SK-N-SH treated with all-trans-retinoic acid at 6 μM for 48 hours (cell line): ENCODE measurements at regions not wholly inside any gene's neighbourhood (a gene's known extent, or its start where the extent isn't known, plus 50 kb on each side); places are given as distances from the start of the nearest gene placed in this dataset.

Experiments
- ATAC-seq: fragments of 200-7000 bp; cut with Tn5 transposase; 3 replicates; pipeline ENCODE4 v1.9.1; 2020; ENCODE audit warnings: mild to moderate bottlenecking, moderate library complexity
- ARNTL ChIP-seq: fragments of 450-650 bp; formaldehyde crosslinking; IDR thresholded peaks from 2 replicates; pipeline ENCODE4 v1.5.0; 2020; ENCODE audit warnings: low read depth, mild to moderate bottlenecking, moderate library complexity, borderline replicate concordance
- CSDC2 ChIP-seq: fragments of 250-450 bp; sonication (Bioruptor Pico); IDR thresholded peaks from 2 replicates; pipeline ENCODE4 v1.5.0; 2020; ENCODE audit warnings: mild to moderate bottlenecking, moderate library complexity
- ESRRG ChIP-seq: fragments of 250-450 bp; sonication (Bioruptor Pico); IDR thresholded peaks from 2 replicates; pipeline ENCODE4 v1.6.1; 2021; ENCODE audit warnings: mild to moderate bottlenecking
- GLIS3 ChIP-seq: fragments of 250-450 bp; sonication (Bioruptor Pico); IDR thresholded peaks from 2 replicates; pipeline ENCODE4 v1.5.0; 2020; ENCODE audit warnings: mild to moderate bottlenecking, moderate library complexity
- ISL1 ChIP-seq: fragments of 250-450 bp; sonication (Bioruptor Pico); IDR thresholded peaks from 2 replicates; pipeline ENCODE4 v2.1.2; 2022; ENCODE audit warnings: mild to moderate bottlenecking, moderate library complexity
- OSR1 ChIP-seq: fragments of 250-450 bp; sonication (Bioruptor Pico); IDR thresholded peaks from 2 replicates; pipeline ENCODE4 v1.8.0; 2022; ENCODE audit warnings: moderate library complexity, mild to moderate bottlenecking, inconsistent platforms
- PPARA ChIP-seq: fragments of 250-450 bp; sonication (Bioruptor Pico); IDR thresholded peaks from 2 replicates; pipeline ENCODE4 v1.5.0; 2020; ENCODE audit warnings: mild to moderate bottlenecking, borderline replicate concordance
- RARB ChIP-seq: fragments of 250-450 bp; sonication (Bioruptor Pico); IDR thresholded peaks from 2 replicates; pipeline ENCODE4 v1.8.0; 2021; ENCODE audit warnings: mild to moderate bottlenecking, moderate library complexity
- SNAI2 ChIP-seq: fragments of 250-450 bp; sonication (Bioruptor Pico); IDR thresholded peaks from 2 replicates; pipeline ENCODE4 v1.5.0; 2020; ENCODE audit warnings: mild to moderate bottlenecking, moderate library complexity
- TCF4 ChIP-seq: fragments of 250-450 bp; sonication (Bioruptor Pico); IDR thresholded peaks from 2 replicates; pipeline ENCODE4 v1.8.0; 2021; ENCODE audit warnings: mild to moderate bottlenecking, moderate library complexity, borderline replicate concordance
- ZC3H10 ChIP-seq: fragments of 250-450 bp; sonication (Bioruptor Pico); IDR thresholded peaks from 2 replicates; pipeline ENCODE4 v1.5.1; 2021; ENCODE audit warnings: mild to moderate bottlenecking, moderate library complexity
- ZFP3 ChIP-seq: fragments of 250-450 bp; sonication (Bioruptor Pico); IDR thresholded peaks from 2 replicates; pipeline ENCODE4 v1.5.0; 2020; ENCODE audit warnings: mild to moderate bottlenecking, moderate library complexity
- ZNF565 ChIP-seq: fragments of 450-650 bp; formaldehyde crosslinking; conservative IDR thresholded peaks from 2 replicates; pipeline ENCODE4 v1.5.0; 2020; ENCODE audit warnings: low read depth, mild to moderate bottlenecking, moderate library complexity
- ZNF70 ChIP-seq: fragments of 450-650 bp; formaldehyde crosslinking; IDR thresholded peaks from 2 replicates; pipeline ENCODE4 v1.5.0; 2020; ENCODE audit warnings: mild to moderate bottlenecking, moderate library complexity
- ZNF8 ChIP-seq: fragments of 450-650 bp; formaldehyde crosslinking; IDR thresholded peaks from 2 replicates; pipeline ENCODE4 v1.5.0; 2020; ENCODE audit warnings: mild to moderate bottlenecking, moderate library complexity
- TF ChIP-seq, protein P1 (sequence below): fragments of 250-450 bp; sonication (Bioruptor Pico); IDR thresholded peaks from 2 replicates; pipeline ENCODE4 v1.5.1; 2020; ENCODE audit warnings: low read depth, mild to moderate bottlenecking, moderate library complexity
- TF ChIP-seq, protein P2 (sequence below): fragments of 250-450 bp; sonication (Bioruptor Pico); IDR thresholded peaks from 2 replicates; pipeline ENCODE4 v1.8.0; 2020; ENCODE audit warnings: mild to moderate bottlenecking, moderate library complexity, borderline replicate concordance
- TF ChIP-seq, protein P3 (sequence below): fragments of 250-450 bp; sonication (Bioruptor Pico); IDR thresholded peaks from 2 replicates; pipeline ENCODE4 v1.5.0; 2020; ENCODE audit warnings: mild to moderate bottlenecking, moderate library complexity
- TF ChIP-seq, protein P4 (sequence below): fragments of 250-450 bp; sonication (Bioruptor Pico); IDR thresholded peaks from 2 replicates; pipeline ENCODE4 v1.8.0; 2021; ENCODE audit warnings: low read depth, mild to moderate bottlenecking, moderate library complexity, borderline replicate concordance

DNA sequence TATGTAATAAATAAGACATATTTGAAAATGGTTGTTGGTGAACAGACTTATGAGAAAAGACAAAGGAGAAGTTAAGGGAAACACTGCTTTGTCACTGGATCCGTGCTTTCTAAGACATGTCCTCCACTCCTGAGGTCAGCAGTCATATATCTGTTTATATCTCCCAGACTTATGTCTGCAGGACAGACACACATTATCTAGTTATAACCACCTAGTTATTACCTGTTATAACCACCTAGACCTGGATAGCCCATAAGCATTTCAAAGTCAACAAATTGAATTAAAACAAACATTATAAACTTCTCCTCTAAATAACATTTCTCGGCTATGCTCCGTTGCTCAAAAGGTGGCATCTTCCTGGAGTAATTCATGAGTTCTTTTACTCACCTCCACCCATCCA, 96.4 kb downstream of the SPRY2 start (continued):
- TF ChIP-seq TCF4 (CRISPR knock-in tag) = no peak
- TF ChIP-seq ARNTL (CRISPR knock-in tag) = no peak
- TF ChIP-seq ZNF8 (CRISPR knock-in tag) = no peak
- TF ChIP-seq RARB (CRISPR knock-in tag) = no peak
- TF ChIP-seq, protein P1, sequence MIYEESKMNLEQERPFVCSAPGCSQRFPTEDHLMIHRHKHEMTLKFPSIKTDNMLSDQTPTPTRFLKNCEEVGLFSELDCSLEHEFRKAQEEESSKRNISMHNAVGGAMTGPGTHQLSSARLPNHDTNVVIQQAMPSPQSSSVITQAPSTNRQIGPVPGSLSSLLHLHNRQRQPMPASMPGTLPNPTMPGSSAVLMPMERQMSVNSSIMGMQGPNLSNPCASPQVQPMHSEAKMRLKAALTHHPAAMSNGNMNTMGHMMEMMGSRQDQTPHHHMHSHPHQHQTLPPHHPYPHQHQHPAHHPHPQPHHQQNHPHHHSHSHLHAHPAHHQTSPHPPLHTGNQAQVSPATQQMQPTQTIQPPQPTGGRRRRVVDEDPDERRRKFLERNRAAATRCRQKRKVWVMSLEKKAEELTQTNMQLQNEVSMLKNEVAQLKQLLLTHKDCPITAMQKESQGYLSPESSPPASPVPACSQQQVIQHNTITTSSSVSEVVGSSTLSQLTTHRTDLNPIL (CRISPR knock-in tag) = no peak
- TF ChIP-seq ZNF70 (CRISPR knock-in tag) = no peak

DNA sequence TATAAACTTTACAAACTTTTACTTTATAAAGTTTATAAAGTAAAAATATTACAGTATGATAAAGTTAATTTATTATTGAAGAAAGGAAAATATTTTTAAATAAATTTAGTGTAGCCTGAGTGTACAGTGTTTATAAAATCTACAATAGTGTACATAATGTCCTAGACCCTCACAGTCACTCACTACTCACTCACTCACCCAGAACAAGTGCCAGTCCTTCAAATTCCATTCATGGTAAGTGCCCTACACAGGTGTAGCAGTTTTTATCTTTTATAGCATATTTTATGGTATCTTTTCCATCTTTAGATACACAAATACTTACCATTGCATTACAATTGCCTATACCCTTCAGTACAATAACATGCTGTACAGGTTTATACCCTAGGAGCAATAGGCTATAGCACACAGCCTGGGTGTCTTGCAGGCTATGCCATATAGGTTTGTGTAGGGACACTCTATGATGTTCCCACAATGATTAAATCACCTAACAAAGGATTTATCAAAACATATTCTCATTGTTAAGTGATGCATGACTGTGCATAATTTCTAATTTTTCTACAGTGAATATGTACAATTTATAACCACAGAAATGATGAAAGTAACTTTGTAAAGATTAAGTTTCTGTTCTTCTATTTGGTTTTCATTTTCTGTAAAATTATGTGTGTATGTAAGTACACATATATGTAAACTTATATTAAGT, 98.0 kb downstream of the SPRY2 start:
- no peak for ATAC-seq
- TF ChIP-seq, protein P2, sequence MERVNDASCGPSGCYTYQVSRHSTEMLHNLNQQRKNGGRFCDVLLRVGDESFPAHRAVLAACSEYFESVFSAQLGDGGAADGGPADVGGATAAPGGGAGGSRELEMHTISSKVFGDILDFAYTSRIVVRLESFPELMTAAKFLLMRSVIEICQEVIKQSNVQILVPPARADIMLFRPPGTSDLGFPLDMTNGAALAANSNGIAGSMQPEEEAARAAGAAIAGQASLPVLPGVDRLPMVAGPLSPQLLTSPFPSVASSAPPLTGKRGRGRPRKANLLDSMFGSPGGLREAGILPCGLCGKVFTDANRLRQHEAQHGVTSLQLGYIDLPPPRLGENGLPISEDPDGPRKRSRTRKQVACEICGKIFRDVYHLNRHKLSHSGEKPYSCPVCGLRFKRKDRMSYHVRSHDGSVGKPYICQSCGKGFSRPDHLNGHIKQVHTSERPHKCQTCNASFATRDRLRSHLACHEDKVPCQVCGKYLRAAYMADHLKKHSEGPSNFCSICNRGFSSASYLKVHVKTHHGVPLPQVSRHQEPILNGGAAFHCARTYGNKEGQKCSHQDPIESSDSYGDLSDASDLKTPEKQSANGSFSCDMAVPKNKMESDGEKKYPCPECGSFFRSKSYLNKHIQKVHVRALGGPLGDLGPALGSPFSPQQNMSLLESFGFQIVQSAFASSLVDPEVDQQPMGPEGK = no peak
- TF ChIP-seq PPARA (CRISPR knock-in tag) = no peak
- TF ChIP-seq ZC3H10 (CRISPR knock-in tag) = no peak
- no peak for TF ChIP-seq ZNF8 (CRISPR knock-in tag)
- TF ChIP-seq, protein P1 (CRISPR knock-in tag) = no peak
- TF ChIP-seq SNAI2 (CRISPR knock-in tag) = no peak
- TF ChIP-seq ZNF70 (CRISPR knock-in tag) = no peak
- TF ChIP-seq, protein P3, sequence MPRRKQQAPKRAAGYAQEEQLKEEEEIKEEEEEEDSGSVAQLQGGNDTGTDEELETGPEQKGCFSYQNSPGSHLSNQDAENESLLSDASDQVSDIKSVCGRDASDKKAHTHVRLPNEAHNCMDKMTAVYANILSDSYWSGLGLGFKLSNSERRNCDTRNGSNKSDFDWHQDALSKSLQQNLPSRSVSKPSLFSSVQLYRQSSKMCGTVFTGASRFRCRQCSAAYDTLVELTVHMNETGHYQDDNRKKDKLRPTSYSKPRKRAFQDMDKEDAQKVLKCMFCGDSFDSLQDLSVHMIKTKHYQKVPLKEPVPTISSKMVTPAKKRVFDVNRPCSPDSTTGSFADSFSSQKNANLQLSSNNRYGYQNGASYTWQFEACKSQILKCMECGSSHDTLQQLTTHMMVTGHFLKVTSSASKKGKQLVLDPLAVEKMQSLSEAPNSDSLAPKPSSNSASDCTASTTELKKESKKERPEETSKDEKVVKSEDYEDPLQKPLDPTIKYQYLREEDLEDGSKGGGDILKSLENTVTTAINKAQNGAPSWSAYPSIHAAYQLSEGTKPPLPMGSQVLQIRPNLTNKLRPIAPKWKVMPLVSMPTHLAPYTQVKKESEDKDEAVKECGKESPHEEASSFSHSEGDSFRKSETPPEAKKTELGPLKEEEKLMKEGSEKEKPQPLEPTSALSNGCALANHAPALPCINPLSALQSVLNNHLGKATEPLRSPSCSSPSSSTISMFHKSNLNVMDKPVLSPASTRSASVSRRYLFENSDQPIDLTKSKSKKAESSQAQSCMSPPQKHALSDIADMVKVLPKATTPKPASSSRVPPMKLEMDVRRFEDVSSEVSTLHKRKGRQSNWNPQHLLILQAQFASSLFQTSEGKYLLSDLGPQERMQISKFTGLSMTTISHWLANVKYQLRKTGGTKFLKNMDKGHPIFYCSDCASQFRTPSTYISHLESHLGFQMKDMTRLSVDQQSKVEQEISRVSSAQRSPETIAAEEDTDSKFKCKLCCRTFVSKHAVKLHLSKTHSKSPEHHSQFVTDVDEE (CRISPR knock-in tag) = no peak
- no peak for TF ChIP-seq OSR1
- no peak for TF ChIP-seq ARNTL (CRISPR knock-in tag)
- no peak for TF ChIP-seq RARB (CRISPR knock-in tag)
- no peak for TF ChIP-seq ZNF565 (CRISPR knock-in tag)
- TF ChIP-seq, all 23 proteins: peak for 0

DNA sequence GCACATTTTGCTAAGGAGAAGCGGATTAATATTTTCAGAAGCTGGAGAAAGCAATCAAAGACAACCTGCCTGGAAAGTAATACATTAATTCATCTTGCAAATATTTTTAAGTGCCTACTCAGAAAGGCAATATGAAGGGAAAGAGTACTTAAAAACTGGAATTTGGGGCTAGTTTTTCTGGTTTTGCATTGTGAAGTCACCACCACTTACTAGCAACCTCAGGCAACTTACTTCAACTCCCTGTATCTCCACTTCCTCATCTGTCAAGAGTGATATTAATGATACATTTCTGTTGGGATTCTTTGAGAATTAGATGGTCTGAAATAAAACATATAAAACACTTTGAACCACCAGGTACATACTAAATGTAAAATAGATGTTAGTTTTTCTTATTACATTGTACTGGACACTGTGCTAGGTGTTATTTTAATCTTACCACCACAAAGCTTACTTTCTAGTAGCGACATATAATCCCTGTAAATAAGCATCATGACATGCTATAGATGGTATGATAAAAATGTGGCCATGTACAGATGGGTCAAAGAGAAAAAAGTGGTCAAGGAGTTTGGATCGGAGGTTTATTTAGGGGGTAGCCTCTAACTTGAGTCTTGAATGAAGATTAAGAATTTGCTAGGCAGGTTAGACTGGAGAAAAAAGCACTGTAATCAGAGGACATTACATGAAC, 101.2 kb downstream of the SPRY2 start:
- no peak for TF ChIP-seq CSDC2
- no peak for TF ChIP-seq ZNF565 (CRISPR knock-in tag)
- no peak for TF ChIP-seq PPARA (CRISPR knock-in tag)
- no peak for TF ChIP-seq ARNTL (CRISPR knock-in tag)
- no peak for TF ChIP-seq ISL1 (CRISPR knock-in tag)
- ATAC-seq = peak; percentile 63

DNA sequence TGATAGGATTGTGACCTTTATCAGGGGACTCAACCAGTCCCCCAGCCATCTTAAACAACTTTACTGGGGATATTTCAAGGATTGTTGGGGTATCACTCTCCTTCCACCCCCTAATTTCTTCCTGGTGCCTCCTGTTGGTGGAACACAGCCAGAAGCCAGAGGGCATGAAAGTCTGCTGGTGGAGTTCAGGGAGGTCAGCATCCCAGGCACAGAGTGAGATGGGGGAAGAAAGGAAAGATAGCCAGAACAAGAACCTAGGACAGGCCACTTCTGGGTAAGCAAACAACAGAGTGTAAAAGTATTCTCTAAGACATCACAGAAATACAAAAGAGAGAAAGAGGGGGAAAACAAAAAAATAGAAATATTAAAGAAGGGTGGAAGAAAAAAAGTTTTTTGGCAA, 101.8 kb downstream of the SPRY2 start:
- ATAC-seq = no peak
- TF ChIP-seq GLIS3 (CRISPR knock-in tag) = no peak
- TF ChIP-seq TCF4 (CRISPR knock-in tag) = no peak
- TF ChIP-seq SNAI2 (CRISPR knock-in tag) = no peak
- TF ChIP-seq OSR1 = no peak
- TF ChIP-seq, protein P4, sequence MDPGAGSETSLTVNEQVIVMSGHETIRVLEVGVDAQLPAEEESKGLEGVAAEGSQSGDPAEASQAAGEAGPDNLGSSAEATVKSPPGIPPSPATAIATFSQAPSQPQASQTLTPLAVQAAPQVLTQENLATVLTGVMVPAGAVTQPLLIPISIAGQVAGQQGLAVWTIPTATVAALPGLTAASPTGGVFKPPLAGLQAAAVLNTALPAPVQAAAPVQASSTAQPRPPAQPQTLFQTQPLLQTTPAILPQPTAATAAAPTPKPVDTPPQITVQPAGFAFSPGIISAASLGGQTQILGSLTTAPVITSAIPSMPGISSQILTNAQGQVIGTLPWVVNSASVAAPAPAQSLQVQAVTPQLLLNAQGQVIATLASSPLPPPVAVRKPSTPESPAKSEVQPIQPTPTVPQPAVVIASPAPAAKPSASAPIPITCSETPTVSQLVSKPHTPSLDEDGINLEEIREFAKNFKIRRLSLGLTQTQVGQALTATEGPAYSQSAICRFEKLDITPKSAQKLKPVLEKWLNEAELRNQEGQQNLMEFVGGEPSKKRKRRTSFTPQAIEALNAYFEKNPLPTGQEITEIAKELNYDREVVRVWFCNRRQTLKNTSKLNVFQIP (CRISPR knock-in tag) = no peak
- no peak for TF ChIP-seq ESRRG (CRISPR knock-in tag)
- TF ChIP-seq ZFP3 (CRISPR knock-in tag) = no peak
